Keratinocyte (primary cell): ENCODE measurements at regions not wholly inside any gene's neighbourhood (a gene's known extent, or its start where the extent isn't known, plus 50 kb on each side); places are given as distances from the start of the nearest gene placed in this dataset.
"Not testable (repeated sequence)": the region's sequence is repeated elsewhere in the genome, so short reads cannot be mapped to it uniquely, and the experiment has no call there.

Experiments
- EZH2 ChIP-seq: IDR thresholded peaks from one replicate; pipeline ENCODE4 v1.6.1; 2012; ENCODE audit warnings: inconsistent platforms, mild to moderate bottlenecking, low read length, moderate library complexity
- TF ChIP-seq, protein P1 (sequence below), 3 experiments: IDR thresholded peaks in 1 of 3; conservative IDR thresholded peaks in 1 of 3; optimal IDR thresholded peaks in 1 of 3; 2 replicates in 2 of 3; 3 replicates in 1 of 3; pipeline versions ENCODE3 to v1.5.1; 2011; ENCODE audit warnings: low read length in 3 of 3, mild to moderate bottlenecking in 3 of 3, moderate library complexity in 2 of 3, control low read depth in 1 of 3, inconsistent platforms in 1 of 3; ENCODE audit not compliant: insufficient read depth in 2 of 3; ENCODE audit errors: extremely low read depth in 1 of 3

DNA sequence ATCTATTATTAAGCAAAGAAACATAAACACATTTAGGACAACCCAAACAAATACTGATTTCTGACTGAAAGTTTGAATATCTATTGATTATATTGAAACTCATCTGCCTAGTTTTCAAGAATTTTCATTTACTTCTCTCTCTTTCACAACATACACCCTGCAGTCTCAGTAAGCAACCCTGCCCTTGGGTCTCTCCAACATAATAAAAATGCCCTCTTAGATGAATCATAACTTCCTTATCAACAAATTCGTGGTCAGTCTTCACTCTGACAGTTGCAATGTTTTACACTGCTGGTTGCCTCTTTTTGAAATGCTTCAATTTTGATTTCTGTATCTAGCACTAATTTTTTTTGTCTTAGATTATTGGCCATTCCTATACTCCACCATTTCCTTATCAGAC lies 122.0 kb downstream of the DDX11 start:
- TF ChIP-seq EZH2: not testable (repeated sequence)
- TF ChIP-seq, protein P1, sequence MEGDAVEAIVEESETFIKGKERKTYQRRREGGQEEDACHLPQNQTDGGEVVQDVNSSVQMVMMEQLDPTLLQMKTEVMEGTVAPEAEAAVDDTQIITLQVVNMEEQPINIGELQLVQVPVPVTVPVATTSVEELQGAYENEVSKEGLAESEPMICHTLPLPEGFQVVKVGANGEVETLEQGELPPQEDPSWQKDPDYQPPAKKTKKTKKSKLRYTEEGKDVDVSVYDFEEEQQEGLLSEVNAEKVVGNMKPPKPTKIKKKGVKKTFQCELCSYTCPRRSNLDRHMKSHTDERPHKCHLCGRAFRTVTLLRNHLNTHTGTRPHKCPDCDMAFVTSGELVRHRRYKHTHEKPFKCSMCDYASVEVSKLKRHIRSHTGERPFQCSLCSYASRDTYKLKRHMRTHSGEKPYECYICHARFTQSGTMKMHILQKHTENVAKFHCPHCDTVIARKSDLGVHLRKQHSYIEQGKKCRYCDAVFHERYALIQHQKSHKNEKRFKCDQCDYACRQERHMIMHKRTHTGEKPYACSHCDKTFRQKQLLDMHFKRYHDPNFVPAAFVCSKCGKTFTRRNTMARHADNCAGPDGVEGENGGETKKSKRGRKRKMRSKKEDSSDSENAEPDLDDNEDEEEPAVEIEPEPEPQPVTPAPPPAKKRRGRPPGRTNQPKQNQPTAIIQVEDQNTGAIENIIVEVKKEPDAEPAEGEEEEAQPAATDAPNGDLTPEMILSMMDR (optimal IDR thresholded peaks at IDR 0.05 in 1 of 3, IDR thresholded peaks at IDR 0.05 in 1 of 3, conservative IDR thresholded peaks at IDR 0.05 in 1 of 3; ENCODE audit: extremely low read depth in 1 of 3, insufficient read depth in 2 of 3, low read length in 3 of 3): not testable (repeated sequence)
